H1 (cell line): ENCODE measurements at regions not wholly inside any gene's neighbourhood (a gene's known extent, or its start where the extent isn't known, plus 50 kb on each side); places are given as distances from the start of the nearest gene placed in this dataset.

ENCODE experiments used
- CTCF ChIA-PET: fragments of 300-600 bp; sonication (Branson Sonifier 250); formaldehyde crosslinking; loops from one replicate; lab custom pipeline; 2021; ENCODE audit not compliant: partially characterized antibody; lab: Charles Lee
- POLR2A ChIA-PET: fragments of 300-600 bp; sonication (Branson Sonifier 250); formaldehyde crosslinking; loops from one replicate; lab custom pipeline; 2021; ENCODE audit warnings: inconsistent platforms; ENCODE audit not compliant: partially characterized antibody; lab: Charles Lee
- DNase-seq, 2 experiments: peaks; one replicate each; pipeline versions ENCODE4 v3.0.0 to v3.0.0-alpha.2; 2010 to 2022; ENCODE audit warnings: low spot score in 2 of 2, low read depth in 1 of 2, mixed read lengths in 1 of 2
- FAIRE-seq: peaks from 2 replicates; lab custom pipeline; 2011; peaks lifted over from hg19 to GRCh38; lab: Jason Lieb, UNC
- H2AFZ ChIP-seq: 2 replicates; pipeline ENCODE4 v1.8.1; 2012; ENCODE audit warnings: low read length, inconsistent platforms
- H2AK5ac ChIP-seq: 2 replicates; pipeline ENCODE4 v1.6.1; 2013; ENCODE audit warnings: low read depth, low read length
- H2BK120ac ChIP-seq: replicated peaks from 2 replicates; pipeline ENCODE3; 2013; ENCODE audit warnings: low read depth, low read length, inconsistent platforms
- H2BK12ac ChIP-seq: 2 replicates; pipeline ENCODE4 v1.6.1; 2013; ENCODE audit warnings: low read depth, low read length
- H2BK15ac ChIP-seq: 2 replicates; pipeline ENCODE4 v1.6.1; 2013; ENCODE audit warnings: low read length
- H2BK20ac ChIP-seq: 2 replicates; pipeline ENCODE4 v1.6.1; 2013; ENCODE audit warnings: low read length
- H2BK5ac ChIP-seq: 2 replicates; pipeline ENCODE4 v1.6.1; 2013; ENCODE audit warnings: low read depth, low read length
- H3K14ac ChIP-seq: 2 replicates; pipeline ENCODE4 v1.6.1; 2013; ENCODE audit warnings: inconsistent platforms; ENCODE audit not compliant: insufficient read length
- H3K18ac ChIP-seq: 2 replicates; pipeline ENCODE4 v1.6.1; 2013; ENCODE audit warnings: low read length; ENCODE audit errors: extremely low read depth
- H3K23ac ChIP-seq: 2 replicates; pipeline ENCODE4 v1.6.1; 2013; ENCODE audit warnings: inconsistent platforms; ENCODE audit not compliant: insufficient read length
- H3K23me2 ChIP-seq: 2 replicates; pipeline ENCODE4 v1.6.1; 2013; ENCODE audit warnings: low read depth, low read length
- H3K27ac ChIP-seq: 2 replicates; pipeline ENCODE4 v1.6.1; 2011; ENCODE audit warnings: low read depth, low read length, inconsistent platforms
- H3K27me3 ChIP-seq, 4 experiments: replicated peaks in 1 of 4; 1 replicate in 1 of 4; 2 replicates in 3 of 4; pipeline versions ENCODE4 v1.6.1 to v1.8.1; 2011 to 2013; ENCODE audit warnings: low read length in 3 of 4, mild to moderate bottlenecking in 3 of 4, inconsistent platforms in 2 of 4, mixed read lengths in 2 of 4, moderate library complexity in 1 of 4; ENCODE audit not compliant: control insufficient read depth in 3 of 4, insufficient read depth in 3 of 4; ENCODE audit errors: extremely low read depth in 1 of 4
- H3K36me3 ChIP-seq, 4 experiments: 2 replicates each; pipeline versions ENCODE4 v1.6.1 to v1.8.1; 2011 to 2013; ENCODE audit warnings: mild to moderate bottlenecking in 4 of 4, low read length in 3 of 4, moderate library complexity in 2 of 4, control low read depth in 1 of 4, inconsistent platforms in 1 of 4; ENCODE audit not compliant: insufficient read depth in 4 of 4, control insufficient read depth in 2 of 4
- H3K4ac ChIP-seq: replicated peaks from 2 replicates; pipeline ENCODE3; 2013; ENCODE audit warnings: low read length, low read depth, mixed read lengths, inconsistent platforms; ENCODE audit not compliant: insufficient read length
- H3K4me1 ChIP-seq, 4 experiments: replicated peaks in 1 of 4; 1 replicate in 1 of 4; 2 replicates in 3 of 4; pipeline versions ENCODE4 v1.6.1 to v1.8.1; 2011 to 2013; ENCODE audit warnings: low read length in 3 of 4, inconsistent platforms in 2 of 4, mixed read lengths in 1 of 4; ENCODE audit not compliant: insufficient read depth in 4 of 4, control insufficient read depth in 3 of 4
- H3K4me2 ChIP-seq, 2 experiments: 2 replicates each; pipeline versions ENCODE4 v1.6.1 to v1.8.1; 2011 to 2013; ENCODE audit warnings: low read depth in 2 of 2, low read length in 2 of 2, control low read depth in 1 of 2, inconsistent platforms in 1 of 2, mild to moderate bottlenecking in 1 of 2; ENCODE audit not compliant: insufficient read depth in 1 of 2
- H3K4me3 ChIP-seq, 4 experiments: fragments of 200-600, 300-600 bp in 1 of 4; sonication (generic), shearing (Covaris generic), sonication (Bioruptor Twin) in 1 of 4; 2 replicates each; pipeline versions ENCODE4 v1.5.1 to v1.8.1; 2011 to 2016; ENCODE audit warnings: low read length in 4 of 4, low read depth in 3 of 4, control low read depth in 2 of 4, inconsistent platforms in 2 of 4, mild to moderate bottlenecking in 2 of 4, mixed read lengths in 1 of 4, moderate library complexity in 1 of 4; ENCODE audit not compliant: insufficient read depth in 2 of 4; ENCODE audit errors: extremely low read depth in 1 of 4
- H3K56ac ChIP-seq: replicated peaks from 2 replicates; pipeline ENCODE3; 2013; ENCODE audit warnings: low read depth, mild to moderate bottlenecking, mixed read lengths, low read length, inconsistent platforms; ENCODE audit not compliant: insufficient read length
- H3K79me1 ChIP-seq: 2 replicates; pipeline ENCODE4 v1.6.1; 2013; ENCODE audit warnings: low read depth, low read length, control low read depth
- H3K79me2 ChIP-seq, 2 experiments: 2 replicates each; pipeline versions ENCODE4 v1.6.1 to v1.8.1; 2012 to 2013; ENCODE audit warnings: low read length in 2 of 2, mild to moderate bottlenecking in 2 of 2, inconsistent platforms in 1 of 2; ENCODE audit not compliant: insufficient read depth in 2 of 2, control insufficient read depth in 1 of 2
- H3K9ac ChIP-seq, 4 experiments: replicated peaks in 1 of 4; 1 replicate in 1 of 4; 2 replicates in 3 of 4; pipeline versions ENCODE4 v1.6.1 to v1.8.1; 2011 to 2013; ENCODE audit warnings: low read depth in 3 of 4, low read length in 3 of 4, control low read depth in 2 of 4, mild to moderate bottlenecking in 2 of 4, moderate library complexity in 2 of 4, inconsistent platforms in 1 of 4; ENCODE audit errors: extremely low read depth in 1 of 4
- H3K9me3 ChIP-seq, 2 experiments: 2 replicates each; pipeline versions ENCODE4 v1.6.1 to v1.8.1; 2012 to 2013; ENCODE audit warnings: mild to moderate bottlenecking in 2 of 2, moderate library complexity in 2 of 2, control low read depth in 1 of 2, inconsistent platforms in 1 of 2, low read depth in 1 of 2, low read length in 1 of 2, mixed read lengths in 1 of 2; ENCODE audit not compliant: insufficient read depth in 2 of 2
- H4K20me1 ChIP-seq, 2 experiments: replicated peaks in 1 of 2; 2 replicates each; pipeline versions ENCODE3 to v1.8.1; 2011 to 2013; ENCODE audit warnings: inconsistent platforms in 2 of 2, low read length in 2 of 2, mild to moderate bottlenecking in 1 of 2; ENCODE audit not compliant: insufficient read depth in 2 of 2, control insufficient read depth in 1 of 2
- H4K5ac ChIP-seq: 2 replicates; pipeline ENCODE4 v1.6.1; 2013; ENCODE audit warnings: low read length, low read depth, mixed read lengths, inconsistent platforms; ENCODE audit not compliant: insufficient read length
- H4K8ac ChIP-seq: 2 replicates; pipeline ENCODE4 v1.8.0; 2013; ENCODE audit warnings: mild to moderate bottlenecking, moderate library complexity, low read length, inconsistent platforms; ENCODE audit not compliant: insufficient read depth; ENCODE audit errors: extremely low read depth
- H4K91ac ChIP-seq: replicated peaks from 2 replicates; pipeline ENCODE3; 2013; ENCODE audit warnings: low read length, mixed read lengths, inconsistent platforms; ENCODE audit not compliant: insufficient read length
- CEBPB ChIP-seq: IDR thresholded peaks from 2 replicates; pipeline ENCODE4 v1.6.1; 2012; ENCODE audit warnings: low read depth, low read length
- FOSL1 ChIP-seq: IDR thresholded peaks from 2 replicates; pipeline ENCODE4 v1.6.1; 2011; ENCODE audit warnings: mild to moderate bottlenecking, low read depth, low read length, moderate library complexity; ENCODE audit not compliant: insufficient read depth
- WGBS, 2 experiments: shearing (Covaris generic) in 1 of 2; methylation state at CpG; one replicate each; pipeline versions ENCODE4 v1.1.6 to v1.1.7; 2013 to 2015; ENCODE audit warnings: low lambda C conversion rate in 2 of 2, mixed read lengths in 2 of 2, inconsistent platforms in 1 of 2, low coverage in 1 of 2, missing lambda C conversion rate in 1 of 2; ENCODE audit not compliant: insufficient replicate concordance in 2 of 2, insufficient coverage in 1 of 2, insufficient read length in 1 of 2; ENCODE audit errors: extremely low coverage in 1 of 2, missing lambda C conversion rate in 1 of 2; 5-methylcytosine and 5-hydroxymethylcytosine counted together

GRCh38 chr13:40113643-40114304 is 458.3 kb downstream of the COG6 start:
- Histone ChIP-seq H3K79me2 (no peaks in the 10 kb centered on the region), H3K9ac (no peak overlapping the region), H3K9me3 (no peaks in the 10 kb centered on the region), H2BK20ac (no peak overlapping the region), H4K20me1 (no peaks in the 10 kb centered on the region), H3K4ac (no peak overlapping the region)
- POLR2A ChIA-PET: interaction anchor here (0.5 to 0.6 kb wide), 2 partner anchors 80 to 675 kb away, joined by 3 to 4 read pairs; partner anchors contain the start of gene SLC25A15
- TF ChIP-seq FOSL1 (no peak), CEBPB (peak; percentile 57; the same call in 1 of the 2 replicates)
- TF ChIP-seq, all 59 proteins: peak for 1
- no peak overlapping the region for H2AFZ ChIP-seq
- FAIRE-seq (no peak), DNase-seq (no peak)
- CTCF ChIA-PET: interaction anchor here (1.1 to 1.3 kb wide), 3 partner anchors 15 to 45 kb away, joined by 3 to 6 read pairs (median 3); no protein-coding TSS in a partner anchor
- H3K23me2 ChIP-seq: no peaks in the 10 kb centered on the region
- no peaks in the 10 kb centered on the region for H3K36me3 ChIP-seq
- no peaks in the 10 kb centered on the region for H3K27me3 ChIP-seq
- no peak overlapping the region for H4K91ac ChIP-seq
- H4K5ac ChIP-seq: no peak overlapping the region
- H2AK5ac ChIP-seq: no peak overlapping the region
- H3K4me1 ChIP-seq: peaks cover 0 to 3% (median 0%) of the 10 kb centered on the region in 4 experiments; a peak in 1 of 7 replicates
- no peak overlapping the region for H2BK15ac ChIP-seq
- H3K4me2 ChIP-seq: no peak overlapping the region
- H2BK5ac ChIP-seq: no peak overlapping the region
- no peak overlapping the region for H3K4me3 ChIP-seq
- H3K23ac ChIP-seq: no peak overlapping the region
- 96% methylated on average over 8 of the region's 8 CpGs; no CpG with 5 or more reads in 1 of the 2 experiments for WGBS, 2 experiments
- H3K27ac ChIP-seq: no peak overlapping the region
- no peak overlapping the region for H4K8ac ChIP-seq
- H3K18ac ChIP-seq: no peak overlapping the region
- no peaks in the 10 kb centered on the region for H3K79me1 ChIP-seq
- H2BK12ac ChIP-seq: no peak overlapping the region
- no peak overlapping the region for H3K56ac ChIP-seq
- H3K14ac ChIP-seq: no peak overlapping the region
- H2BK120ac ChIP-seq: no peak overlapping the region
